CD4-positive, alpha-beta T cell (primary cell): ENCODE measurements at regions not wholly inside any gene's neighbourhood (a gene's known extent, or its start where the extent isn't known, plus 50 kb on each side); places are given as distances from the start of the nearest gene placed in this dataset.

ENCODE experiments used
- ATAC-seq: fragments of 200-7000 bp; cut with Tn5 transposase; one replicate; pipeline ENCODE4 v1.10.0; 2022; ENCODE audit warnings: mild to moderate bottlenecking; ENCODE audit not compliant: poor library complexity
- CTCF ChIA-PET: fragments of 350-600 bp; sonication (Branson Sonifier 250); formaldehyde crosslinking; loops from one replicate; lab custom pipeline; 2021; ENCODE audit warnings: antibody characterized with exemption, inconsistent platforms; lab: Charles Lee
- POLR2A ChIA-PET: fragments of 350-600 bp; sonication (Branson Sonifier 250); formaldehyde crosslinking; loops from one replicate; lab custom pipeline; 2021; ENCODE audit warnings: antibody characterized with exemption, inconsistent platforms; lab: Charles Lee
- DNase-seq, 14 experiments: peaks; one replicate each; pipeline ENCODE4 v3.0.0-alpha.2; 2013 to 2020; ENCODE audit warnings: mixed read lengths in 2 of 14
- H3K27ac ChIP-seq, 2 donors: one replicate each; pipeline versions ENCODE4 v1.5.1 to v1.7.0; 2013; ENCODE audit warnings: low read length in 2 of 2, low read depth in 1 of 2, mild to moderate bottlenecking in 1 of 2
- H3K27me3 ChIP-seq, 2 experiments: 1 replicate in 1 of 2; 2 replicates in 1 of 2; pipeline versions ENCODE4 v1.6.1 to v1.7.0; 2013; ENCODE audit warnings: low read length in 2 of 2, control low read depth in 1 of 2, mild to moderate bottlenecking in 1 of 2, moderate library complexity in 1 of 2; ENCODE audit not compliant: insufficient read depth in 2 of 2, control insufficient read depth in 1 of 2
- H3K36me3 ChIP-seq: one replicate; pipeline ENCODE4 v1.6.1; 2013; ENCODE audit warnings: low read length, control low read depth; ENCODE audit not compliant: insufficient read depth
- H3K4me1 ChIP-seq: one replicate; pipeline ENCODE4 v1.6.1; 2013; ENCODE audit warnings: low read length, control low read depth; ENCODE audit not compliant: insufficient read depth
- H3K4me3 ChIP-seq: one replicate; pipeline ENCODE4 v1.5.1; 2013; ENCODE audit warnings: mild to moderate bottlenecking, low read length, moderate library complexity
- H3K9me3 ChIP-seq, 2 experiments: 1 replicate in 1 of 2; 2 replicates in 1 of 2; pipeline versions ENCODE4 v1.6.1 to v1.7.0; 2013; ENCODE audit warnings: low read length in 2 of 2, mild to moderate bottlenecking in 2 of 2, control low read depth in 1 of 2, moderate library complexity in 1 of 2; ENCODE audit not compliant: control insufficient read depth in 1 of 2, insufficient read depth in 1 of 2
- H3K27ac Mint-ChIP-seq: one replicate; pipeline ENCODE4 v1.8.0; 2020; ENCODE audit warnings: mixed read lengths
- H3K27me3 Mint-ChIP-seq: one replicate; pipeline ENCODE4 v1.8.0; 2021; ENCODE audit warnings: mixed read lengths
- H3K36me3 Mint-ChIP-seq: one replicate; pipeline ENCODE4 v1.8.0; 2021; ENCODE audit warnings: low read depth, mixed read lengths
- H3K4me1 Mint-ChIP-seq: one replicate; pipeline ENCODE4 v1.8.0; 2021; ENCODE audit warnings: low read depth, mixed read lengths
- H3K4me3 Mint-ChIP-seq: one replicate; pipeline ENCODE4 v1.8.0; 2020; ENCODE audit warnings: mild to moderate bottlenecking, mixed read lengths
- H3K9me3 Mint-ChIP-seq: one replicate; pipeline ENCODE4 v1.8.0; 2020; ENCODE audit warnings: mixed read lengths
- intact Hi-C, 2 experiments: fragments of 100-400 bp; cut with DNase I in 1 of 2; cut with micrococcal nuclease in 1 of 2; formaldehyde crosslinking; loops; one replicate each; pipeline versions ENCODE4 v1.15.1 to v1.9.0; 2023 to 2025; cut with DNase I, micrococcal nuclease
- TF ChIP-seq, protein P1 (sequence below): fragments of 200-600 bp; IDR thresholded peaks from one replicate; pipeline ENCODE4 v1.8.0; 2022; ENCODE audit warnings: antibody characterized with exemption, mild to moderate bottlenecking

DNA sequence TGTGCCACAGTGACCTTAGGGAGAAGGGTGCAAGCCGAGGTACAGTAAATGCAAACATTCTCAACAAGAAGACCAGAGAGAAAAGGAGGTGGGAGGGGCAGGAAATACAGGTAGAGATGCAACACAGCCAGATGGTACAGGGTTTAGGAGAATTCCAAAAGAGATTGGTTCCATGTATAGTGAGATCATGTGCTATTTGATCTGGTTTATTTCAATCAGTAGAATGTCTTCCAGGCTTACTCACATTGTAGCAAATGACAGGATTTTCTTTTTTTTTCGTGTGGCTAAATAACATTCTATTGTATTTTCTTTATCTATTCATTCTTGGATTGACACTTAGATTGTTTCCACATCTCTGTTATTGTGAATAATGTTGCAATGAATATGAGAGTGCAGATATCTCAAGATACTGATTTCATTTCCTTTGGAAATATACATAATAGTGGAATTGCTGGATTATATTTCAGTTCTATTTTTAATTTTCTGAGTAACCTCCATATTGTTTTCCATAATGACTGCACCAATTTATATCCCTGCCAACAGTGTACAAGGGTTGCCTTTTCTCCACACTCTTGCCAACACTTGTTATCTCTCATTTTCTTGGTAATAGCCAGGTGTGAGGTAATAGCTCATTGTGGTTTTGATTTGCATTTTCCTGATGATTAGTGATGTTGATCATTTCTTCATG is 107.8 kb upstream of the GAS1 start:
- Histone ChIP-seq H3K9me3 (no peaks in the 10 kb centered on the region), H3K4me3 (no peak overlapping the region), H3K4me1 (no peaks in the 10 kb centered on the region), H3K36me3 (no peaks in the 10 kb centered on the region), H3K27me3 (no peaks in the 10 kb centered on the region), H3K27ac (no peak overlapping the region)
- POLR2A ChIA-PET, result no interaction called here
- Mint-ChIP-seq H3K36me3 (no peaks in the 10 kb centered on the region), H3K27ac (no peak overlapping the region), H3K4me3 (no peak overlapping the region), H3K4me1 (no peaks in the 10 kb centered on the region), H3K9me3 (no peaks in the 10 kb centered on the region), H3K27me3 (peaks cover 29% of the 10 kb centered on the region)
- intact Hi-C loops, result no loop called here
- TF ChIP-seq, protein P1, sequence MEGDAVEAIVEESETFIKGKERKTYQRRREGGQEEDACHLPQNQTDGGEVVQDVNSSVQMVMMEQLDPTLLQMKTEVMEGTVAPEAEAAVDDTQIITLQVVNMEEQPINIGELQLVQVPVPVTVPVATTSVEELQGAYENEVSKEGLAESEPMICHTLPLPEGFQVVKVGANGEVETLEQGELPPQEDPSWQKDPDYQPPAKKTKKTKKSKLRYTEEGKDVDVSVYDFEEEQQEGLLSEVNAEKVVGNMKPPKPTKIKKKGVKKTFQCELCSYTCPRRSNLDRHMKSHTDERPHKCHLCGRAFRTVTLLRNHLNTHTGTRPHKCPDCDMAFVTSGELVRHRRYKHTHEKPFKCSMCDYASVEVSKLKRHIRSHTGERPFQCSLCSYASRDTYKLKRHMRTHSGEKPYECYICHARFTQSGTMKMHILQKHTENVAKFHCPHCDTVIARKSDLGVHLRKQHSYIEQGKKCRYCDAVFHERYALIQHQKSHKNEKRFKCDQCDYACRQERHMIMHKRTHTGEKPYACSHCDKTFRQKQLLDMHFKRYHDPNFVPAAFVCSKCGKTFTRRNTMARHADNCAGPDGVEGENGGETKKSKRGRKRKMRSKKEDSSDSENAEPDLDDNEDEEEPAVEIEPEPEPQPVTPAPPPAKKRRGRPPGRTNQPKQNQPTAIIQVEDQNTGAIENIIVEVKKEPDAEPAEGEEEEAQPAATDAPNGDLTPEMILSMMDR, result no peak
- CTCF ChIA-PET, result interaction anchor here (0.9 kb wide), 1 partner anchor 33 kb away, joined by 4 read pairs; no protein-coding TSS in a partner anchor
- DNase-seq (no peak), ATAC-seq (no peak)

DNA sequence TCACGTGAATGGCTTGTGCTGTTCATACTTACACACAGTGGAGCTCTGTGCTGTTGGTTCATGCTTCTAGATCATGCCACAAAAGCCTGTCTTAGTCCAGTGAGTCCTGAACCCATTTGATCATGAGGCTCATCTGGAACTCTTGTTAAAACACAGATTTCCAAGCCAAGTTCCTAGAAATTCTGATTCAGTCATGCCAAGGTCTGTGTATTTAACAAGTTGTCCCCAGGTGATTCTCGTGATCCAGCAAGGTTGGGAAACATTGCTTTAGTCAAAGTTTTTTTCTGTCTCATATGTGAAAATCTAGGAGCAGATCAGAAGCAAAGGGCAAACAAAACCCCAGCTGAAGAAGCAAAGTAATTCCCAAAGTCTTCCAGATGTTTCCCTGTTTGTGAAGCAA is 112.5 kb upstream of the GAS1 start:
- H3K4me3 ChIP-seq, result no peak overlapping the region
- TF ChIP-seq, protein P1, result no peak
- Mint-ChIP-seq H3K27me3 (peaks cover 26% of the 10 kb centered on the region), H3K27ac (no peak overlapping the region), H3K4me1 (no peaks in the 10 kb centered on the region), H3K36me3 (no peaks in the 10 kb centered on the region), H3K4me3 (no peak overlapping the region), H3K9me3 (no peaks in the 10 kb centered on the region)
- intact Hi-C loops, result no loop called here
- no peak overlapping the region for H3K27ac ChIP-seq
- ATAC-seq (no peak), DNase-seq (no peak)
- H3K36me3 ChIP-seq, result no peaks in the 10 kb centered on the region
- H3K9me3 ChIP-seq, result no peaks in the 10 kb centered on the region
- no peaks in the 10 kb centered on the region for H3K27me3 ChIP-seq
- no peaks in the 10 kb centered on the region for H3K4me1 ChIP-seq
- ChIA-PET CTCF (no interaction called here), POLR2A (no interaction called here)

DNA sequence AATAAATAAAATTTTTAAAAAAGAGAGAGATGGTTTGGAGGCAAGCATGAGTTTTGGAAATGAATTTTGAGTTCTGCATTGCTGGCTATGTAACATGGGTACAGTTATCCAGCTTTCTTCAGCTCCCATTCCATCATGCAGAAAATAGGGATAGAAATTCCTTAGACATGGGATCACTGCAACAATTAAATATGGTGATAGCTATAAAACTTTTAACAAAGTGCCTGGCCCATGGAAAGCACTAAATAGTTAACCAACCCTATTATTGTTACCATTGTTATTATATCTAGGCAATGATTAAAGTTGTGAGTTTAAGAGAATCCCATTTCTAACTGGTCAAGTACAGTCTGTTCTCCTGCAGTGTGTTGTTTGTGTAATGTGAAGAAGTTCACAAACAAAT is 115.4 kb upstream of the GAS1 start:
- ATAC-seq (no peak), DNase-seq (no peak)
- Histone ChIP-seq H3K27ac (no peak overlapping the region), H3K4me1 (no peaks in the 10 kb centered on the region), H3K36me3 (no peaks in the 10 kb centered on the region), H3K27me3 (no peaks in the 10 kb centered on the region), H3K4me3 (no peak overlapping the region), H3K9me3 (no peaks in the 10 kb centered on the region)
- ChIA-PET POLR2A (interaction anchor here (0.6 kb wide), 1 partner anchor 127 kb away, joined by 3 read pairs; no protein-coding TSS in a partner anchor), CTCF (no interaction called here)
- TF ChIP-seq, protein P1, result no peak
- no peaks in the 10 kb centered on the region for H3K4me1 Mint-ChIP-seq
- intact Hi-C loops, result no loop called here
- H3K4me3 Mint-ChIP-seq, result no peak overlapping the region
- no peaks in the 10 kb centered on the region for H3K9me3 Mint-ChIP-seq
- no peak overlapping the region for H3K27ac Mint-ChIP-seq
- no peaks in the 10 kb centered on the region for H3K36me3 Mint-ChIP-seq
- H3K27me3 Mint-ChIP-seq, result peaks cover 26% of the 10 kb centered on the region
